ENCODE measurements at regions not wholly inside any gene's neighbourhood (a gene's known extent, or its start where the extent isn't known, plus 50 kb on each side); places are given as distances from the start of the nearest gene placed in this dataset.

DNA sequence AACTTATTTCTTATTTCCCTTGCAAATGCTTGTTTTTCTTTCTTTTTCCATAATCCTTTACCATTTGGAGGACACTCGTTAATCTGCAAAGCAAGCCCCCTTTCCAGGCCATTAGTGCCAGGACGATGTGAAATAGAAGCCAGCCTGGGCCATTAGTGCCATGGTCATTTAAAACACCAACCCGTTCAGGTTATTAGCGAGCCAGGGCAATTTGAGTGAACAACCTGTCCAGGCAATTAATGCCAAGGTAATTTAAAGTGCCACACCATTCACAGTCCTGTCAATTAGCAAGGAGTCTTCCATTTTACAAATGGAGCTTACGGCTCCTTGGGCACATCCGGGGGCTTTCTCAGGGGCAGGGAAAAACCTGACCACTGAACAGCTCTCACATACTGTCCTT lies 370.6 kb downstream of the HRH4 start:
- Histone ChIP-seq H3K4me3 (no peak overlapping the region), H3K9me3 (no peaks in the 10 kb centered on the region), H3K4me1 (no peaks in the 10 kb centered on the region), H3K27ac (no peak overlapping the region), H3K27me3 (no peaks in the 10 kb centered on the region), H3K36me3 (no peaks in the 10 kb centered on the region)
- DNase-seq (ENCODE audit: low spot score in 2 of 2): no peak
- WGBS: 92% methylated on average over 6 of the region's 6 CpGs
- no peak for TF ChIP-seq EP300 (IDR thresholded peaks at IDR 0.05)
- no peak for TF ChIP-seq POLR2AphosphoS5 (IDR thresholded peaks at IDR 0.05)
- TF ChIP-seq POLR2A (IDR thresholded peaks at IDR 0.05): no peak
- TF ChIP-seq, protein P1, sequence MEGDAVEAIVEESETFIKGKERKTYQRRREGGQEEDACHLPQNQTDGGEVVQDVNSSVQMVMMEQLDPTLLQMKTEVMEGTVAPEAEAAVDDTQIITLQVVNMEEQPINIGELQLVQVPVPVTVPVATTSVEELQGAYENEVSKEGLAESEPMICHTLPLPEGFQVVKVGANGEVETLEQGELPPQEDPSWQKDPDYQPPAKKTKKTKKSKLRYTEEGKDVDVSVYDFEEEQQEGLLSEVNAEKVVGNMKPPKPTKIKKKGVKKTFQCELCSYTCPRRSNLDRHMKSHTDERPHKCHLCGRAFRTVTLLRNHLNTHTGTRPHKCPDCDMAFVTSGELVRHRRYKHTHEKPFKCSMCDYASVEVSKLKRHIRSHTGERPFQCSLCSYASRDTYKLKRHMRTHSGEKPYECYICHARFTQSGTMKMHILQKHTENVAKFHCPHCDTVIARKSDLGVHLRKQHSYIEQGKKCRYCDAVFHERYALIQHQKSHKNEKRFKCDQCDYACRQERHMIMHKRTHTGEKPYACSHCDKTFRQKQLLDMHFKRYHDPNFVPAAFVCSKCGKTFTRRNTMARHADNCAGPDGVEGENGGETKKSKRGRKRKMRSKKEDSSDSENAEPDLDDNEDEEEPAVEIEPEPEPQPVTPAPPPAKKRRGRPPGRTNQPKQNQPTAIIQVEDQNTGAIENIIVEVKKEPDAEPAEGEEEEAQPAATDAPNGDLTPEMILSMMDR (IDR thresholded peaks at IDR 0.05): no peak

DNA sequence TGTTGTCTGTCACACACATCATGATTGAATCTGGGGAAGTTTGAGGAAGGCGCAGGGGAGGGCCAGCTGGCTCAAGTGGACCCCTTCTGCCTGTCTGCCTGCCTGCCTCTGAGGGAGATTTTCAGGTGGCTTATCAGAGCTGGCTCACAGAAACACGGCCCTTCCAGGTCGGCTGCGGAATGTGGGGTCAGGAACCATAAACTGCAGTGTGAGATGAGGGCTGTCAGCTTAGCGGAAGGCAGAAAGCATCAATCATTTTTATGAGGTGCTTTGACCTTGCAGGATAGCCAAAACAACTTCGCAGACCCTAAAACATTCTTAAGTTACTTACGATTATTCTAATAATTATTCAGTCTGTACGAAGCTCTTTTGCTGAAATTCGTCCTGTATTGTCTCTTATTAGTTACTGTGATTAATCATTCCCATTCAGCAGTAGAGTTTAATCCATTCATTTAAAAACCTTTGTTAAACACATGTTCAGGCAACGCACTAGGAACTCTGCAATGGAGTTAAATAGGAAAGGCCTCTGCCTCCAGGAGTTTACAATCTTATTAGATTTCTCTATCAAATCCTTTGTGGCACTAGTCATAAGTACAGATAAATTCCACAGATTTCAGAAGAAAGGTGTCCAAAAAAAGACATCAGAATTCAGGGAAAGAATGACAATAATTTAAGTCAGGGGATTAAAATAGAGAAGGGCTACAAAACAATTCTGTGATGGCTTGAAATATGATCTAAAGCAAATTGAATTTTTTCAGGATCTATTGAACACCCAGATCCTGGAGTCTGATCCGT lies 371.6 kb downstream of the HRH4 start:
- no peaks in the 10 kb centered on the region for H3K36me3 ChIP-seq
- DNase-seq (ENCODE audit: low spot score in 2 of 2): no peak
- H3K4me3 ChIP-seq: no peak overlapping the region
- H3K27ac ChIP-seq: no peak overlapping the region
- TF ChIP-seq POLR2AphosphoS5 (IDR thresholded peaks at IDR 0.05): no peak
- TF ChIP-seq EP300 (IDR thresholded peaks at IDR 0.05): no peak
- TF ChIP-seq, protein P1 (IDR thresholded peaks at IDR 0.05): no peak
- TF ChIP-seq POLR2A (IDR thresholded peaks at IDR 0.05): no peak
- H3K9me3 ChIP-seq: no peaks in the 10 kb centered on the region
- H3K27me3 ChIP-seq: no peaks in the 10 kb centered on the region
- H3K4me1 ChIP-seq: no peaks in the 10 kb centered on the region
- 65% methylated on average over 10 of the region's 11 CpGs for WGBS

DNA sequence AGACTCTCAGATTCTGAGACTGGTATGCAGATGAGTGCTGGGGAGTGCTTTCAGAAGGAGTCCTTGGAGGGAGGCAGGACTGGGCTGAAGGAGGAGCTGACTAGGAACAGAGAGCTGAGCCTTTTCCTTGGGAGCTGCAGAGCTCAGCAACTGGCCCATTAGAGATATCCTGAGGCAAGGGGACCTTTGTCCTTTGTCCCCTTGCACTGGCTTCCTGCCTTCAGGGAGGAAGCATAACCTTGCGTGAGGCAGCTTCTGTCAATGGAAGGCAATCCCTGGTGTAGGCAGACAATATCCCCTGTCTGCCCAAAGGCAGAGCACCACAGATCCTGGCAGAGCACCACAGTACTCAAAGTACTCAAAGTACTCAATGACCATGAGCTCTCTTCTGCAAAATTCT lies 375.3 kb downstream of the HRH4 start:
- 100% methylated on average over 1 of the region's 1 CpG for WGBS

DNA sequence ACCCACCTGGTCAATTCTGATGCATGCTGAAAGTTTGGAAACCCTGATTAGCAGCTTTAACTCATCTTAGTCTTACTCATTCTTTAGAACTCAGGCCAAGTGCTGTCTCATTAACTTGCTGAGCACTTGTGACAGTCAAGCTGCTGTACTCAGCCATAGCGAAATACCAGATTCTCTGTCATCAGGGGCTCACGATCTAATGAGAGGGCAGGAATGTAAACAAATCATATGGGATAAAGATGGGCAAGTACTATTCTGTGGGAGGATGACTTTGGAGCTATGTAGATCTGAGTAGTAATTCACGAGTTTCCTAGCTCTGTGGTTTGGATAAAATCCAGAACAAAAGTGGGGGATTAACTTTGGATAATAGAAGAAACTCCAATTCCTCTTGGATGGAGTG lies 376.6 kb downstream of the HRH4 start:
- 14% methylated on average over 3 of the region's 3 CpGs for WGBS
- no peaks in the 10 kb centered on the region for H3K36me3 ChIP-seq
- H3K9me3 ChIP-seq: no peaks in the 10 kb centered on the region
- DNase-seq (ENCODE audit: low spot score in 2 of 2): no peak
- no peaks in the 10 kb centered on the region for H3K4me1 ChIP-seq
- no peaks in the 10 kb centered on the region for H3K27me3 ChIP-seq
- H3K4me3 ChIP-seq: no peak overlapping the region
- H3K27ac ChIP-seq: no peak overlapping the region
- TF ChIP-seq POLR2AphosphoS5 (IDR thresholded peaks at IDR 0.05) (no peak), POLR2A (IDR thresholded peaks at IDR 0.05) (no peak), EP300 (IDR thresholded peaks at IDR 0.05) (no peak)
- TF ChIP-seq, protein P1 (IDR thresholded peaks at IDR 0.05): no peak

More for the DNA sequence above, 375.3 kb downstream of the HRH4 start:
- Histone ChIP-seq H3K27me3 (no peaks in the 10 kb centered on the region), H3K4me1 (no peaks in the 10 kb centered on the region), H3K27ac (no peak overlapping the region), H3K9me3 (no peaks in the 10 kb centered on the region), H3K4me3 (no peak overlapping the region), H3K36me3 (no peaks in the 10 kb centered on the region)
- DNase-seq (ENCODE audit: low spot score in 2 of 2): no peak
- TF ChIP-seq POLR2AphosphoS5 (IDR thresholded peaks at IDR 0.05) (no peak), POLR2A (IDR thresholded peaks at IDR 0.05) (no peak), EP300 (IDR thresholded peaks at IDR 0.05) (no peak)
- TF ChIP-seq, protein P1 (IDR thresholded peaks at IDR 0.05): no peak

DNA sequence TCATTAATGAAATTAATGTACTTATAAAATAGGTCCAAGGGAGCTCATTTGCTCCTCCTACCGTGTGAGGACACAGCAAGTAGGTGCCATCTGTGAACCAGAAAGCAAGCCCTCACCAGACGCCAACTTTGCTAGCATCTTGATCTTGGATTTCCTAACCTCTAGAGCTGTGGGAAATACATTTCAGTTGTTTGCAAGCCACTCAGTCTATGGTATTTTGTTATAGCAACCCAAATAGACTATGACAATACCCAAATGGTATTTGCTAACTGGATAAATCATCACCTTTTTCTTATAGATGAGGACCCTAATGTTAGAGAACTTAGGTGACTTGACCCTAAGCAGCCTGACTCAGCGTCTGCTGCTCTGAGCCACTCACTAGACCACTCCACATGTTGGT lies 379.6 kb downstream of the HRH4 start:
- Histone ChIP-seq H3K9me3 (no peaks in the 10 kb centered on the region), H3K27ac (no peak overlapping the region), H3K4me3 (no peak overlapping the region), H3K36me3 (no peaks in the 10 kb centered on the region), H3K4me1 (no peaks in the 10 kb centered on the region), H3K27me3 (no peaks in the 10 kb centered on the region)
- no peak for DNase-seq (ENCODE audit: low spot score in 2 of 2)
- TF ChIP-seq EP300 (IDR thresholded peaks at IDR 0.05) (no peak), POLR2A (IDR thresholded peaks at IDR 0.05) (no peak), POLR2AphosphoS5 (IDR thresholded peaks at IDR 0.05) (no peak)
- TF ChIP-seq, protein P1 (IDR thresholded peaks at IDR 0.05): no peak
- 71% methylated on average over 3 of the region's 3 CpGs for WGBS

All from suprapubic skin (tissue), 4 donors.